MM.1S (cell line): ENCODE measurements at regions not wholly inside any gene's neighbourhood (a gene's known extent, or its start where the extent isn't known, plus 50 kb on each side); places are given as distances from the start of the nearest gene placed in this dataset.

Source experiments
- DNase-seq: peaks from one replicate; pipeline ENCODE4 v3.0.0-alpha.2; 2015
- H2AFZ ChIP-seq: fragments of 300-600 bp; sonication (generic); 2 replicates; pipeline ENCODE4 v1.6.0; 2016; ENCODE audit warnings: antibody characterized with exemption, low read length
- H3F3A ChIP-seq: fragments of 300-600 bp; sonication (generic); 2 replicates; pipeline ENCODE4 v1.6.1; 2016; ENCODE audit warnings: mild to moderate bottlenecking, antibody characterized with exemption, low read length, moderate library complexity, mixed read lengths; ENCODE audit not compliant: insufficient read depth
- H3K27ac ChIP-seq: fragments of 300-600 bp; sonication (generic); 2 replicates; pipeline ENCODE4 v1.5.1; 2016; ENCODE audit warnings: mild to moderate bottlenecking, low read length
- H3K27me3 ChIP-seq: fragments of 300-600 bp; sonication (generic); replicated peaks from 2 replicates; pipeline ENCODE4 v1.6.0; 2016; ENCODE audit warnings: low read length; ENCODE audit not compliant: insufficient read depth
- H3K36me3 ChIP-seq: fragments of 300-600 bp; sonication (generic); replicated peaks from 2 replicates; pipeline ENCODE4 v1.6.1; 2016; ENCODE audit warnings: mild to moderate bottlenecking, low read length, mixed read lengths; ENCODE audit not compliant: insufficient read depth
- H3K4me1 ChIP-seq: fragments of 300-600 bp; sonication (generic); 2 replicates; pipeline ENCODE4 v1.6.1; 2016; ENCODE audit warnings: low read length, mixed read lengths
- H3K4me2 ChIP-seq: fragments of 300-600 bp; sonication (generic); 2 replicates; pipeline ENCODE4 v1.6.0; 2016; ENCODE audit warnings: low read depth, low read length
- H3K4me3 ChIP-seq: fragments of 300-600 bp; sonication (generic); 2 replicates; pipeline ENCODE4 v1.5.1; 2016; ENCODE audit warnings: low read length, mixed read lengths
- H3K79me2 ChIP-seq: fragments of 300-600 bp; sonication (generic); 2 replicates; pipeline ENCODE4 v1.6.1; 2016; ENCODE audit warnings: mixed run types, low read length, mixed read lengths
- H3K9ac ChIP-seq: fragments of 300-600 bp; sonication (generic); 2 replicates; pipeline ENCODE4 v1.6.1; 2016; ENCODE audit warnings: low read length, mixed read lengths
- H3K9me2 ChIP-seq: fragments of 300-600 bp; sonication (generic); replicated peaks from 2 replicates; pipeline ENCODE4 v1.6.1; 2016; ENCODE audit warnings: mild to moderate bottlenecking, low read length, mixed read lengths; ENCODE audit not compliant: insufficient read depth
- H3K9me3 ChIP-seq: fragments of 300-600 bp; sonication (generic); replicated peaks from 2 replicates; pipeline ENCODE4 v1.6.1; 2016; ENCODE audit warnings: mild to moderate bottlenecking, low read length, mixed read lengths; ENCODE audit not compliant: insufficient read depth
- H4K20me1 ChIP-seq: fragments of 300-600 bp; sonication (generic); 2 replicates; pipeline ENCODE4 v1.6.1; 2016; ENCODE audit warnings: mild to moderate bottlenecking, low read length, moderate library complexity, mixed read lengths; ENCODE audit not compliant: insufficient read depth
- EZH2 ChIP-seq: fragments of 300-600 bp; sonication (generic); optimal IDR thresholded peaks from 2 replicates; pipeline ENCODE3; 2017; ENCODE audit warnings: low read depth, mild to moderate bottlenecking, antibody characterized with exemption, low read length, mixed read lengths
- EZH2phosphoT487 ChIP-seq: fragments of 300-600 bp; sonication (generic); IDR thresholded peaks from 2 replicates; pipeline ENCODE4 v1.6.1; 2018; ENCODE audit warnings: antibody characterized with exemption, low read length
- TF ChIP-seq, protein P1 (sequence below): fragments of 300-600 bp; sonication (generic); IDR thresholded peaks from 2 replicates; pipeline ENCODE4 v1.5.1; 2016; ENCODE audit warnings: antibody characterized with exemption, low read length, mixed read lengths

DNA sequence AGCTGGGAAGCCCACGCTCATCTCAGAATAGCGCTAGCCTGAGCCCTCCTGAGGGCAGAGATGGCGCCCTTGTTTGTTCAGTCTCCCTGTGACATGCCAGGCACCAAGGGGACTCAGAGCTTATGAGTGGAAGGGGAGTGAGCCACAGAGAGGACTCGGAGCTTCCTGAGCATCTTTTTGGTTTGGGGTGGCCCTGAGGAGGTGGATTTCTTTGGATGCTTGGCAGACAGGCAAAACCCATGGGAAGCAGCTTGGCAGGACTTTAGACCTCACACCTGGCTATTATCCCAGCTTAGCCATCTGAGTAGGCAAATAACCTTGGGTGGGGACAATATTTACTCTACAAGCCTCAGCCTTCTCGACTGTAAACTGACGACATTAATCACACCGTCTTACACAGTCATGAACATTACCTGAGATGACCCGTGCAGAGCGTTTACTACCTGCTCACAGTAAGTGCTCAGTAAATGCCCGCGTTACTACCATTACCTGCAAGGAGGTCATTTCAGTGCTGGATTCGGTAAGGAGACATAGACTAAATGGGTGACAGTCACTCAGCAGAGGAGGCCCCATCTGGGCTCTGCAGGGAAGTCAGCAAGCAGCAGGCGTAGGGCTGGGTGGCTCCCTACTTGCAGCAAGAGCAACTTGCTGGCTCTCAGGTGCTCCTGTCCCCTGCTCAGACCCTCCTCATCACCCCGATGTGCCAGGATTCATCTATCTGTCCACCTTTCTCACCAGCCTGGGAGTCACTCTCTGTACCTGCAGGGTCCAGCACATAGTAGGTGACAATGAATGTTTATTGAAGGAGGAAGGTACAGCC lies 54.9 kb downstream of the KLHDC7A start:
- no peaks in the 10 kb centered on the region for H3K36me3 ChIP-seq
- no peak overlapping the region for H3K9ac ChIP-seq
- H3K79me2 ChIP-seq, result no peaks in the 10 kb centered on the region
- no peak for DNase-seq
- H3K27ac ChIP-seq, result no peak overlapping the region
- H3F3A ChIP-seq, result no peaks in the 10 kb centered on the region
- no peak overlapping the region for H2AFZ ChIP-seq
- no peak overlapping the region for H3K4me2 ChIP-seq
- H3K9me3 ChIP-seq, result no peaks in the 10 kb centered on the region
- peaks cover 85% of the 10 kb centered on the region for H3K27me3 ChIP-seq
- H4K20me1 ChIP-seq, result no peaks in the 10 kb centered on the region
- H3K9me2 ChIP-seq, result no peaks in the 10 kb centered on the region
- TF ChIP-seq, protein P1, sequence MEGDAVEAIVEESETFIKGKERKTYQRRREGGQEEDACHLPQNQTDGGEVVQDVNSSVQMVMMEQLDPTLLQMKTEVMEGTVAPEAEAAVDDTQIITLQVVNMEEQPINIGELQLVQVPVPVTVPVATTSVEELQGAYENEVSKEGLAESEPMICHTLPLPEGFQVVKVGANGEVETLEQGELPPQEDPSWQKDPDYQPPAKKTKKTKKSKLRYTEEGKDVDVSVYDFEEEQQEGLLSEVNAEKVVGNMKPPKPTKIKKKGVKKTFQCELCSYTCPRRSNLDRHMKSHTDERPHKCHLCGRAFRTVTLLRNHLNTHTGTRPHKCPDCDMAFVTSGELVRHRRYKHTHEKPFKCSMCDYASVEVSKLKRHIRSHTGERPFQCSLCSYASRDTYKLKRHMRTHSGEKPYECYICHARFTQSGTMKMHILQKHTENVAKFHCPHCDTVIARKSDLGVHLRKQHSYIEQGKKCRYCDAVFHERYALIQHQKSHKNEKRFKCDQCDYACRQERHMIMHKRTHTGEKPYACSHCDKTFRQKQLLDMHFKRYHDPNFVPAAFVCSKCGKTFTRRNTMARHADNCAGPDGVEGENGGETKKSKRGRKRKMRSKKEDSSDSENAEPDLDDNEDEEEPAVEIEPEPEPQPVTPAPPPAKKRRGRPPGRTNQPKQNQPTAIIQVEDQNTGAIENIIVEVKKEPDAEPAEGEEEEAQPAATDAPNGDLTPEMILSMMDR, result no peak
- no peak for TF ChIP-seq EZH2
- no peak for TF ChIP-seq EZH2phosphoT487
- H3K4me3 ChIP-seq, result no peak overlapping the region
- H3K4me1 ChIP-seq, result no peaks in the 10 kb centered on the region

DNA sequence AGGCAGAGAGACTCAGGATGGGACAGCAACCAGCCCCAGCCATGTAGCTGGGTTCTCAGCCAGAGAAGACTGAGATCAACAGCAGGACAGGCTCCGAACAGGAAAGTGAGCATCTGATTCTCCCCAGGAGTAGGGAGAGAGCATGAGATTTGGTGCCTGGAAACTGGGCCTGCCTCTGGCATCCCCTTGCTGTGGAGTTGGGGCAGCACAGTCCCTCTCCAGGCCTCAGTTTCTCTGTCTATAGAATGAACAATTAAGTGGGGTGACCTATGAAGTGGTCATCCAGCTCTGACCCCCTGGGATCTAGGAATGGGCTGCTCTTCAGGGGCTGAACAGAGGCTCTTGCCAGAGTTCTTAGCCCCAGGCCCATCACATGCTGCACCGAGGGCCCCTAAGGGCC lies 55.6 kb downstream of the KLHDC7A start:
- no peaks in the 10 kb centered on the region for H3K4me1 ChIP-seq
- H3K9me2 ChIP-seq, result no peaks in the 10 kb centered on the region
- H2AFZ ChIP-seq, result no peak overlapping the region
- peaks cover 87% of the 10 kb centered on the region for H3K27me3 ChIP-seq
- TF ChIP-seq, protein P1, result no peak
- no peak for TF ChIP-seq EZH2phosphoT487
- TF ChIP-seq EZH2, result no peak
- H3K36me3 ChIP-seq, result no peaks in the 10 kb centered on the region
- H3F3A ChIP-seq, result no peaks in the 10 kb centered on the region
- no peak overlapping the region for H3K4me2 ChIP-seq
- no peak overlapping the region for H3K9ac ChIP-seq
- DNase-seq, result no peak
- no peaks in the 10 kb centered on the region for H4K20me1 ChIP-seq
- H3K27ac ChIP-seq, result no peak overlapping the region
- H3K4me3 ChIP-seq, result no peak overlapping the region
- H3K79me2 ChIP-seq, result no peaks in the 10 kb centered on the region
- no peaks in the 10 kb centered on the region for H3K9me3 ChIP-seq

DNA sequence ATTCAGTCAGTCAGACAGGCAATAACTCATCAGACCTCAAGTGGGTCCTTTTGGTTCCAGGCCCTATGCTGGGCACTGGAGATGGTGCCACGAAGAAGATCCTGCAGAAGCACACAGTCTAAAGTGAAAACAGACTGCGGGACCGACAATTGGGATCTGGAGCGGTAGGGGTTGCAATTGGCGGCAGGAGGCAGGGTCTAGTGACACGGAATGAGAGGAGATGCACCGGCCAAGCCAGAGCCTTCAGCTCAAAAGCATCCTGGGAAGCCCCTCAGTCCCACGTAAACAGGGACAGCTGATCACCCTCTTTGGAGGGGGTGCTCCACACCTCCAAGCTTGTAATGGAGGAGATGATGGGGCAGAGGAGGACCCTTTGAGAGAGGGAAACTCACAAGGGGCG lies 56.2 kb downstream of the KLHDC7A start:
- no peak for DNase-seq
- H3F3A ChIP-seq, result no peaks in the 10 kb centered on the region
- no peaks in the 10 kb centered on the region for H3K9me3 ChIP-seq
- no peaks in the 10 kb centered on the region for H3K36me3 ChIP-seq
- H3K4me2 ChIP-seq, result no peak overlapping the region
- no peak overlapping the region for H2AFZ ChIP-seq
- peaks cover 87% of the 10 kb centered on the region for H3K27me3 ChIP-seq
- no peak overlapping the region for H3K4me3 ChIP-seq
- no peaks in the 10 kb centered on the region for H3K9me2 ChIP-seq
- H4K20me1 ChIP-seq, result no peaks in the 10 kb centered on the region
- H3K79me2 ChIP-seq, result no peaks in the 10 kb centered on the region
- TF ChIP-seq EZH2 (no peak), EZH2phosphoT487 (no peak)
- TF ChIP-seq, protein P1, result no peak
- no peak overlapping the region for H3K9ac ChIP-seq
- no peak overlapping the region for H3K27ac ChIP-seq
- H3K4me1 ChIP-seq, result no peaks in the 10 kb centered on the region
